MM.1S (cell line): ENCODE measurements at regions not wholly inside any gene's neighbourhood (a gene's known extent, or its start where the extent isn't known, plus 50 kb on each side); places are given as distances from the start of the nearest gene placed in this dataset.

Experiments
- DNase-seq: peaks from one replicate; pipeline ENCODE4 v3.0.0-alpha.2; 2015
- H2AFZ ChIP-seq: fragments of 300-600 bp; sonication (generic); 2 replicates; pipeline ENCODE4 v1.6.0; 2016; ENCODE audit warnings: antibody characterized with exemption, low read length
- H3F3A ChIP-seq: fragments of 300-600 bp; sonication (generic); 2 replicates; pipeline ENCODE4 v1.6.1; 2016; ENCODE audit warnings: mild to moderate bottlenecking, antibody characterized with exemption, low read length, moderate library complexity, mixed read lengths; ENCODE audit not compliant: insufficient read depth
- H3K27ac ChIP-seq: fragments of 300-600 bp; sonication (generic); 2 replicates; pipeline ENCODE4 v1.5.1; 2016; ENCODE audit warnings: mild to moderate bottlenecking, low read length
- H3K27me3 ChIP-seq: fragments of 300-600 bp; sonication (generic); replicated peaks from 2 replicates; pipeline ENCODE4 v1.6.0; 2016; ENCODE audit warnings: low read length; ENCODE audit not compliant: insufficient read depth
- H3K36me3 ChIP-seq: fragments of 300-600 bp; sonication (generic); replicated peaks from 2 replicates; pipeline ENCODE4 v1.6.1; 2016; ENCODE audit warnings: mild to moderate bottlenecking, low read length, mixed read lengths; ENCODE audit not compliant: insufficient read depth
- H3K4me1 ChIP-seq: fragments of 300-600 bp; sonication (generic); 2 replicates; pipeline ENCODE4 v1.6.1; 2016; ENCODE audit warnings: low read length, mixed read lengths
- H3K4me2 ChIP-seq: fragments of 300-600 bp; sonication (generic); 2 replicates; pipeline ENCODE4 v1.6.0; 2016; ENCODE audit warnings: low read depth, low read length
- H3K4me3 ChIP-seq: fragments of 300-600 bp; sonication (generic); 2 replicates; pipeline ENCODE4 v1.5.1; 2016; ENCODE audit warnings: low read length, mixed read lengths
- H3K79me2 ChIP-seq: fragments of 300-600 bp; sonication (generic); 2 replicates; pipeline ENCODE4 v1.6.1; 2016; ENCODE audit warnings: mixed run types, low read length, mixed read lengths
- H3K9ac ChIP-seq: fragments of 300-600 bp; sonication (generic); 2 replicates; pipeline ENCODE4 v1.6.1; 2016; ENCODE audit warnings: low read length, mixed read lengths
- H3K9me2 ChIP-seq: fragments of 300-600 bp; sonication (generic); replicated peaks from 2 replicates; pipeline ENCODE4 v1.6.1; 2016; ENCODE audit warnings: mild to moderate bottlenecking, low read length, mixed read lengths; ENCODE audit not compliant: insufficient read depth
- H3K9me3 ChIP-seq: fragments of 300-600 bp; sonication (generic); replicated peaks from 2 replicates; pipeline ENCODE4 v1.6.1; 2016; ENCODE audit warnings: mild to moderate bottlenecking, low read length, mixed read lengths; ENCODE audit not compliant: insufficient read depth
- H4K20me1 ChIP-seq: fragments of 300-600 bp; sonication (generic); 2 replicates; pipeline ENCODE4 v1.6.1; 2016; ENCODE audit warnings: mild to moderate bottlenecking, low read length, moderate library complexity, mixed read lengths; ENCODE audit not compliant: insufficient read depth
- EZH2 ChIP-seq: fragments of 300-600 bp; sonication (generic); optimal IDR thresholded peaks from 2 replicates; pipeline ENCODE3; 2017; ENCODE audit warnings: low read depth, mild to moderate bottlenecking, antibody characterized with exemption, low read length, mixed read lengths
- EZH2phosphoT487 ChIP-seq: fragments of 300-600 bp; sonication (generic); IDR thresholded peaks from 2 replicates; pipeline ENCODE4 v1.6.1; 2018; ENCODE audit warnings: antibody characterized with exemption, low read length
- TF ChIP-seq, protein P1 (sequence below): fragments of 300-600 bp; sonication (generic); IDR thresholded peaks from 2 replicates; pipeline ENCODE4 v1.5.1; 2016; ENCODE audit warnings: antibody characterized with exemption, low read length, mixed read lengths

DNA sequence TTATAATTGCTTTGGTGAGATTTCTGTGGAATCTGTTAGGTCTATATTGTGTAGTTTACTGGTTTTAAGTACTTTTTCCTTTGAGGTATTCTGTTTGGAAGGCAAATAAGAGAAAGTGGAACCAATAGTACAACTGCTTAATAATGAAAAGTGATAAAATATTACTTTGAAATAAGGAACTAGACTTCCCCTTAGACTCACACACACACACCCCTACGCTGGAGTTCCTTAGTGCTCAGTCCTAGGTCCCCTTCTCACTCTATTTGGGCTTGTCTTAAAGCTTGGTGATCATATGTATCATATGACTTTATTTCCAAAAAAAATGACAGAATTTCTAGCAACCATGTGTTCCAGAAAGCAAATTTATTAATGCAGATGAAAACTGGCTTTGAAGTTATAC, 494.0 kb upstream of the TGFBR2 start:
- no peak for TF ChIP-seq EZH2
- no peak for TF ChIP-seq EZH2phosphoT487
- TF ChIP-seq, protein P1, sequence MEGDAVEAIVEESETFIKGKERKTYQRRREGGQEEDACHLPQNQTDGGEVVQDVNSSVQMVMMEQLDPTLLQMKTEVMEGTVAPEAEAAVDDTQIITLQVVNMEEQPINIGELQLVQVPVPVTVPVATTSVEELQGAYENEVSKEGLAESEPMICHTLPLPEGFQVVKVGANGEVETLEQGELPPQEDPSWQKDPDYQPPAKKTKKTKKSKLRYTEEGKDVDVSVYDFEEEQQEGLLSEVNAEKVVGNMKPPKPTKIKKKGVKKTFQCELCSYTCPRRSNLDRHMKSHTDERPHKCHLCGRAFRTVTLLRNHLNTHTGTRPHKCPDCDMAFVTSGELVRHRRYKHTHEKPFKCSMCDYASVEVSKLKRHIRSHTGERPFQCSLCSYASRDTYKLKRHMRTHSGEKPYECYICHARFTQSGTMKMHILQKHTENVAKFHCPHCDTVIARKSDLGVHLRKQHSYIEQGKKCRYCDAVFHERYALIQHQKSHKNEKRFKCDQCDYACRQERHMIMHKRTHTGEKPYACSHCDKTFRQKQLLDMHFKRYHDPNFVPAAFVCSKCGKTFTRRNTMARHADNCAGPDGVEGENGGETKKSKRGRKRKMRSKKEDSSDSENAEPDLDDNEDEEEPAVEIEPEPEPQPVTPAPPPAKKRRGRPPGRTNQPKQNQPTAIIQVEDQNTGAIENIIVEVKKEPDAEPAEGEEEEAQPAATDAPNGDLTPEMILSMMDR: no peak
- Histone ChIP-seq H3K4me1 (0 out of 2 replicates have a peak, but pooled peaks cover 10% of the 10 kb centered on the region), H3K4me2 (no peak overlapping the region), H3K79me2 (no peaks in the 10 kb centered on the region), H2AFZ (no peak overlapping the region), H3K27me3 (no peaks in the 10 kb centered on the region), H3K36me3 (no peaks in the 10 kb centered on the region), H3K4me3 (no peak overlapping the region), H3F3A (no peaks in the 10 kb centered on the region), H3K9me2 (no peaks in the 10 kb centered on the region), H4K20me1 (no peaks in the 10 kb centered on the region), H3K27ac (no peak overlapping the region), H3K9me3 (no peaks in the 10 kb centered on the region), H3K9ac (no peak overlapping the region)
- no peak for DNase-seq

DNA sequence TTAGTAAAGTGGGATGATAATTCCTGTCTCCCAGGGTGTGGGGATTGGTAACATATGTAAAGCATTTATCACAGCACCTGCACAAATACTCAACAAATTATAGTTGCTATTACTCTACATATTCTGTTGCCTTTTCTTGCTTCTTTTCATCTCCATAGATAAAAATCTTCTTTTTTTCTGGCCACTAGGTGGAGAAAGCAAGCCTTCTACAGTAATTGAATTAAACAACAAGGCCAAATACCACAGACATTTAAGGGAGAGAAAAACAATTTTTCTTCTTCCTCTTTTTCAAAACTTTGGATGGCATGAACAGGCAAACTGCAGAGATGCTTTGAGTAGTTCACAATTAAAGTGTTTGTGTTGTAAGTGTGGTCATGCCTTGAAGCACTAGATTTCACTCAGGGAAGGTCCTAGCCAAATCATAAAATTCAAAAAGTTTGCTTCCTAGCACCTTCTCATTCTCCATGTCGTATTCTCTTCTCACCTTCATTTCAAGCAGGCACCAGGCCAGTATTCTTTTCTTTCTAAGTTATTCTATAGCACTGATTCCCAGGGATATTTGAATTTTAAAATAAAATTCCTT, 493.4 kb upstream of the TGFBR2 start:
- H3K27ac ChIP-seq: no peak overlapping the region
- no peak overlapping the region for H3K4me2 ChIP-seq
- H3F3A ChIP-seq: no peaks in the 10 kb centered on the region
- H3K4me3 ChIP-seq: no peak overlapping the region
- peak; percentile 36 for DNase-seq
- no peaks in the 10 kb centered on the region for H3K9me2 ChIP-seq
- no peaks in the 10 kb centered on the region for H3K27me3 ChIP-seq
- 0 out of 2 replicates have a peak, but pooled peaks cover 10% of the 10 kb centered on the region for H3K4me1 ChIP-seq
- H4K20me1 ChIP-seq: no peaks in the 10 kb centered on the region
- no peak overlapping the region for H2AFZ ChIP-seq
- no peak overlapping the region for H3K9ac ChIP-seq
- H3K36me3 ChIP-seq: no peaks in the 10 kb centered on the region
- no peaks in the 10 kb centered on the region for H3K79me2 ChIP-seq
- H3K9me3 ChIP-seq: no peaks in the 10 kb centered on the region
- no peak for TF ChIP-seq EZH2
- TF ChIP-seq, protein P1: peak; percentile 62

DNA sequence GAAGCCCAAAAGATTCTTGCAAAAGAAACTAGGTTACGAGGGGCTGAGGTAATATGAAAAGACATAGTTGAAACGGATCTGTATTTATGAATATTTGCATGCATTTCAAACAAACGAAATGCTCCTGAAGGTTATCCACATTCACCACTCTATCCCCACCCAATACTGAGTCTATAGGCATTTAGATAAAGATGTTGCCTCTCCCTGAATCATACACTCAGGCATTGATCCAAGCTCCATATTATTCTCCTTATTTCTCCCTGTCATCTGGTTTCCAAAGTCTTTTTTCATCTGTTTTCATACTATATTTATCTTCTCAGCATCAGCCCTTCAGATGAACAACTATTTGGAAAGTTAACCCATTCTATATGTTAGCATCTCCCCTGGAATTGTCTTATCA, 492.5 kb upstream of the TGFBR2 start:
- TF ChIP-seq EZH2 (no peak), EZH2phosphoT487 (no peak)
- TF ChIP-seq, protein P1: no peak
- H2AFZ ChIP-seq: no peak overlapping the region

More for the DNA sequence above, 492.5 kb upstream of the TGFBR2 start:
- Histone ChIP-seq H3K27ac (no peak overlapping the region), H3K27me3 (no peaks in the 10 kb centered on the region), H3K4me1 (0 out of 2 replicates have a peak, but pooled peaks cover 10% of the 10 kb centered on the region), H3K9me3 (no peaks in the 10 kb centered on the region), H4K20me1 (no peaks in the 10 kb centered on the region), H3K9ac (no peak overlapping the region), H3K4me3 (no peak overlapping the region), H3K36me3 (no peaks in the 10 kb centered on the region), H3K9me2 (no peaks in the 10 kb centered on the region), H3K4me2 (no peak overlapping the region), H3K79me2 (no peaks in the 10 kb centered on the region), H3F3A (no peaks in the 10 kb centered on the region)
- DNase-seq: no peak
